Loucy (cell line): ENCODE measurements at regions not wholly inside any gene's neighbourhood (a gene's known extent, or its start where the extent isn't known, plus 50 kb on each side); places are given as distances from the start of the nearest gene placed in this dataset.

Experiments used
- EZH2phosphoT487 ChIP-seq: fragments of 200-600 bp; IDR thresholded peaks from 2 replicates; pipeline ENCODE4 v1.6.1; 2018; ENCODE audit warnings: antibody characterized with exemption, mild to moderate bottlenecking, moderate library complexity, borderline replicate concordance
- TF ChIP-seq, protein P1 (sequence below): fragments of 200-600 bp; sonication (generic); conservative IDR thresholded peaks from 2 replicates; pipeline ENCODE4 v1.5.1; 2014; ENCODE audit warnings: mild to moderate bottlenecking, antibody characterized with exemption, low read length

DNA sequence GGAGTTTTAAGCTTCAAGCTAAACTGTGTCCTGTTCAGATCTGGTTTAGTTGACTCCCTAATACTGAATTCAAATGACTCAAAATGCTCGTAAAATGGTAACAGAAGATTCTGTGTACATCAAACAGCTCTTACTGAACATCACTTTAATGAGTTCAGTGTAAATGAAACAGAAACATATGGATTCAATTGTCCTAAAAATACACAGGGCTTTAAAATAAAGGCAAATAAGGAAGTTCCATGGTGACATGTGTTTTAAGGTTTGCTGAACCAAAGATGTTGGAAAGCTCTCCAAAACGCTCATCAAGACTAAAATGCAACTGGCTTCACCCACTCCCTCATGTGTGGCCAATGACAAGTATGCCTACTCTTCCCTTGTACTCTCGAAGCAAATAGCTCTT lies 340.0 kb upstream of the PIK3R1 start:
- TF ChIP-seq, protein P1, sequence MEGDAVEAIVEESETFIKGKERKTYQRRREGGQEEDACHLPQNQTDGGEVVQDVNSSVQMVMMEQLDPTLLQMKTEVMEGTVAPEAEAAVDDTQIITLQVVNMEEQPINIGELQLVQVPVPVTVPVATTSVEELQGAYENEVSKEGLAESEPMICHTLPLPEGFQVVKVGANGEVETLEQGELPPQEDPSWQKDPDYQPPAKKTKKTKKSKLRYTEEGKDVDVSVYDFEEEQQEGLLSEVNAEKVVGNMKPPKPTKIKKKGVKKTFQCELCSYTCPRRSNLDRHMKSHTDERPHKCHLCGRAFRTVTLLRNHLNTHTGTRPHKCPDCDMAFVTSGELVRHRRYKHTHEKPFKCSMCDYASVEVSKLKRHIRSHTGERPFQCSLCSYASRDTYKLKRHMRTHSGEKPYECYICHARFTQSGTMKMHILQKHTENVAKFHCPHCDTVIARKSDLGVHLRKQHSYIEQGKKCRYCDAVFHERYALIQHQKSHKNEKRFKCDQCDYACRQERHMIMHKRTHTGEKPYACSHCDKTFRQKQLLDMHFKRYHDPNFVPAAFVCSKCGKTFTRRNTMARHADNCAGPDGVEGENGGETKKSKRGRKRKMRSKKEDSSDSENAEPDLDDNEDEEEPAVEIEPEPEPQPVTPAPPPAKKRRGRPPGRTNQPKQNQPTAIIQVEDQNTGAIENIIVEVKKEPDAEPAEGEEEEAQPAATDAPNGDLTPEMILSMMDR, result no peak
- TF ChIP-seq EZH2phosphoT487, result no peak
